PC-9 (cell line): ENCODE measurements at regions not wholly inside any gene's neighbourhood (a gene's known extent, or its start where the extent isn't known, plus 50 kb on each side); places are given as distances from the start of the nearest gene placed in this dataset.
"Not testable (repeated sequence)": the region's sequence is repeated elsewhere in the genome, so short reads cannot be mapped to it uniquely, and the experiment has no call there.

Experiments used
- BruUV-seq: library from RNA; stranded (reverse); fragments of 400-500 nt; replicated peaks from 2 replicates; lab custom pipeline; 2021; lab: Mats Ljungman, UMichigan
- CTCF ChIA-PET: fragments of 300-600 bp; sonication (Branson Sonifier 250); formaldehyde crosslinking; loops from one replicate; lab custom pipeline; 2022; ENCODE audit warnings: antibody characterized with exemption; lab: Charles Lee
- POLR2A ChIA-PET: fragments of 300-600 bp; sonication (Branson Sonifier 250); formaldehyde crosslinking; loops from one replicate; lab custom pipeline; 2022; ENCODE audit warnings: antibody characterized with exemption; ENCODE audit not compliant: unreplicated experiment; lab: Charles Lee
- DNase-seq, 2 experiments: peaks; one replicate each; pipeline versions ENCODE4 v3.0.0 to v3.0.0-alpha.2; 2015 to 2022; ENCODE audit warnings: mixed read lengths in 1 of 2
- H2AFZ ChIP-seq: fragments of 200-600 bp; sonication (generic); 2 replicates; pipeline ENCODE4 v1.8.1; 2017; ENCODE audit warnings: antibody characterized with exemption
- H3F3A ChIP-seq: fragments of 200-600 bp; sonication (generic); 2 replicates; pipeline ENCODE4 v1.8.1; 2017; ENCODE audit warnings: antibody characterized with exemption, mild to moderate bottlenecking, low read depth; ENCODE audit not compliant: insufficient read depth
- H3K27ac ChIP-seq: fragments of 200-600 bp; sonication (generic); 2 replicates; pipeline ENCODE4 v1.6.1; 2016; ENCODE audit warnings: mixed run types
- H3K27me3 ChIP-seq: fragments of 200-600 bp; sonication (generic); 2 replicates; pipeline ENCODE4 v1.6.1; 2016; ENCODE audit warnings: low read depth, mixed run types; ENCODE audit not compliant: insufficient read depth
- H3K36me3 ChIP-seq: fragments of 200-600 bp; sonication (generic); 2 replicates; pipeline ENCODE4 v1.6.1; 2016; ENCODE audit warnings: low read depth, mixed run types
- H3K4me1 ChIP-seq: fragments of 200-600 bp; sonication (generic); replicated peaks from 2 replicates; pipeline ENCODE4 v1.6.1; 2016; ENCODE audit warnings: mixed run types; ENCODE audit not compliant: insufficient read depth
- H3K4me2 ChIP-seq: fragments of 200-600 bp; sonication (generic); 2 replicates; pipeline ENCODE4 v1.6.1; 2017; ENCODE audit warnings: mixed run types
- H3K4me3 ChIP-seq: fragments of 200-600 bp; sonication (generic); 2 replicates; pipeline ENCODE4 v1.6.1; 2016; ENCODE audit warnings: mixed run types
- H3K79me2 ChIP-seq: fragments of 200-600 bp; sonication (generic); 2 replicates; pipeline ENCODE4 v1.6.1; 2017; ENCODE audit warnings: low read depth, mixed run types
- H3K9me2 ChIP-seq: fragments of 200-600 bp; sonication (generic); 2 replicates; pipeline ENCODE4 v1.8.1; 2017; ENCODE audit warnings: mild to moderate bottlenecking; ENCODE audit not compliant: insufficient read depth
- H3K9me3 ChIP-seq: fragments of 200-600 bp; sonication (generic); 2 replicates; pipeline ENCODE4 v1.8.1; 2016; ENCODE audit warnings: low read depth; ENCODE audit not compliant: insufficient read depth
- H4K20me1 ChIP-seq: fragments of 200-600 bp; sonication (generic); 2 replicates; pipeline ENCODE4 v1.8.1; 2017; ENCODE audit not compliant: insufficient read depth
- EZH2 ChIP-seq: fragments of 200-600 bp; sonication (generic); IDR thresholded peaks from 2 replicates; pipeline ENCODE4 v1.8.0; 2017; ENCODE audit warnings: antibody characterized with exemption, low read depth
- intact Hi-C: fragments of 100-400 bp; cut with micrococcal nuclease; formaldehyde crosslinking; loops from one replicate; pipeline ENCODE4 v1.10.0; 2022; ENCODE audit not compliant: unreplicated experiment
- TF ChIP-seq, protein P1 (sequence below): fragments of 200-600 bp; sonication (generic); conservative IDR thresholded peaks from 2 replicates; pipeline ENCODE4 v1.6.1; 2017; ENCODE audit warnings: mixed run types, antibody characterized with exemption, mild to moderate bottlenecking, moderate library complexity

GRCh38 chr1:89436856-89437255 lies 73.0 kb downstream of the GBP6 start:
- H2AFZ ChIP-seq, result no peak overlapping the region
- no peaks in the 10 kb centered on the region for H3F3A ChIP-seq
- H3K27ac ChIP-seq, result no peak overlapping the region
- H3K27me3 ChIP-seq, result no peaks in the 10 kb centered on the region
- POLR2A ChIA-PET, result no interaction called here
- intact Hi-C loops, result no loop called here
- H3K36me3 ChIP-seq, result no peaks in the 10 kb centered on the region
- H3K79me2 ChIP-seq, result no peaks in the 10 kb centered on the region
- H3K9me2 ChIP-seq, result no peaks in the 10 kb centered on the region
- H3K4me3 ChIP-seq, result no peak overlapping the region
- H3K4me2 ChIP-seq, result no peak overlapping the region
- H3K4me1 ChIP-seq, result no peaks in the 10 kb centered on the region
- CTCF ChIA-PET, result no interaction called here
- no TSS peak for BruUV-seq
- H4K20me1 ChIP-seq, result no peaks in the 10 kb centered on the region
- TF ChIP-seq, protein P1, sequence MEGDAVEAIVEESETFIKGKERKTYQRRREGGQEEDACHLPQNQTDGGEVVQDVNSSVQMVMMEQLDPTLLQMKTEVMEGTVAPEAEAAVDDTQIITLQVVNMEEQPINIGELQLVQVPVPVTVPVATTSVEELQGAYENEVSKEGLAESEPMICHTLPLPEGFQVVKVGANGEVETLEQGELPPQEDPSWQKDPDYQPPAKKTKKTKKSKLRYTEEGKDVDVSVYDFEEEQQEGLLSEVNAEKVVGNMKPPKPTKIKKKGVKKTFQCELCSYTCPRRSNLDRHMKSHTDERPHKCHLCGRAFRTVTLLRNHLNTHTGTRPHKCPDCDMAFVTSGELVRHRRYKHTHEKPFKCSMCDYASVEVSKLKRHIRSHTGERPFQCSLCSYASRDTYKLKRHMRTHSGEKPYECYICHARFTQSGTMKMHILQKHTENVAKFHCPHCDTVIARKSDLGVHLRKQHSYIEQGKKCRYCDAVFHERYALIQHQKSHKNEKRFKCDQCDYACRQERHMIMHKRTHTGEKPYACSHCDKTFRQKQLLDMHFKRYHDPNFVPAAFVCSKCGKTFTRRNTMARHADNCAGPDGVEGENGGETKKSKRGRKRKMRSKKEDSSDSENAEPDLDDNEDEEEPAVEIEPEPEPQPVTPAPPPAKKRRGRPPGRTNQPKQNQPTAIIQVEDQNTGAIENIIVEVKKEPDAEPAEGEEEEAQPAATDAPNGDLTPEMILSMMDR, result no peak
- DNase-seq, result no peak
- peaks cover 4% of the 10 kb centered on the region; the same call in 1 of the 2 replicates for H3K9me3 ChIP-seq

DNA sequence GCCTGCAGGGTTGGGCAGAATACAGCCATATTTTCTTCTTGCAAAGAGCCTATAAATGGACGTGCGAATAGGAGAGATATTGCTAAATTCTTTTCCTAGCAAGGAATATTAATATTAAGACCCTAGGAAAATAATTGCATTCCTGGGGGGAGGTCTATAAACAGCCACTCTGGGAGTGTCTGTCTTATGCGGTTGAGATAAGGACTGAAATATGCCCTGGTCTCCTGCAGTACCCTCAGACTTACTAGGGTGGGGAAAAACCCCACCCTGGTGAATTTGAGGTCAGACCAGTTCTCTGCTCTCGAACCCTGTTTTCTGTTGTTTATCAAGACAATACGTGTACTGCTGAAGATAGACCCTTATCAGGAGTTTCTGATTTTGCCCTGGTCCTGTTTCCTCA lies 74.4 kb downstream of the GBP6 start:
- H3K9me3 ChIP-seq, H3K4me2 ChIP-seq, H3K4me3 ChIP-seq, H4K20me1 ChIP-seq, H3K36me3 ChIP-seq, H2AFZ ChIP-seq, intact Hi-C loops, H3K79me2 ChIP-seq, CTCF ChIA-PET, H3K9me2 ChIP-seq, POLR2A ChIA-PET, H3F3A ChIP-seq, BruUV-seq, H3K27me3 ChIP-seq, H3K27ac ChIP-seq, H3K4me1 ChIP-seq, DNase-seq: not testable (repeated sequence)

DNA sequence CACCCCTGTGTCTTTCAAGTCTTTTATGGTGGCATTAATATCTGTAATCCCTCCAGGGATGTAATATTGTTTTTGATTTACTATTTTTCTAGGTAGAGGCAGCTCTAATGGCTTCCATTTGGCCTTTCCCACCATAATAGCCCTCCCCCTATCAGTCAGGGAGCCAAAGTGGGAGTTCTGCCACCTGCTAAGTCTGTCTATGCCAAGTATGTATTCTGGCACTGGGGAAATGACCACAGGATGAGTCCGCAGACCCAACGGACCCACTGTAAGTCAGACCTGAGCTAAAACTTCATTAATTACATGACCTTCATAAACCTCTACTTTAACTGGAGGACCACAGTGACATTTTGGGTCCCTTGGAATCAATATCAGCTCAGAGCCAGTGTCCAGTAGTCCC lies 77.1 kb downstream of the GBP6 start:
- CTCF ChIA-PET, result no interaction called here

DNA sequence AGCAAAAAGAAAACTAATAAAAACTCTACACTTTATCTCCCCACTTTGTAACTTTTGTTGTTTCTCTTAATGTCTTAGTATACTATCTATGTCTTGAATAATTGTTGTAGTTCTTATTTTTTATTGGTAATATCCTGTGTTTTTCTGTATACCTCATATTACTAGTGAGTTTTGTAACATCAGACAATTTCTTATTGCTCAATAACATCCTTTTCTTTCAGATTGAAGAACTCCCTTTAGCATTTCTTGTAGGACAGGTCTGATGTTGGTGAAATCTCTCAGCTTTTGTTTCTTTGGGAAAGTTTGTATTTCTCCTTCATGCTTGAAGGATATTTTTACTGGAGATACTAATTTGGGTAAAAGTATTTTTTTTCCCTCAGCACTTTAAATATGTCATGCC lies 79.8 kb upstream of the LRRC8B start:
- Histone ChIP-seq H4K20me1 (no peaks in the 10 kb centered on the region), H3F3A (no peaks in the 10 kb centered on the region), H3K27ac (no peak overlapping the region), H3K9me2 (no peaks in the 10 kb centered on the region), H3K4me3 (no peak overlapping the region), H3K4me1 (no peaks in the 10 kb centered on the region), H3K79me2 (no peaks in the 10 kb centered on the region), H3K4me2 (no peak overlapping the region), H3K36me3 (no peaks in the 10 kb centered on the region), H2AFZ (no peak overlapping the region), H3K9me3 (no peaks in the 10 kb centered on the region; the same call in 1 of the 2 replicates), H3K27me3 (no peaks in the 10 kb centered on the region)
- ChIA-PET POLR2A (no interaction called here), CTCF (no interaction called here)
- TF ChIP-seq, protein P1, result no peak
- no peak for TF ChIP-seq EZH2
- DNase-seq, result no peak
- BruUV-seq, result no TSS peak
- intact Hi-C loops, result no loop called here

More for the DNA sequence above, 77.1 kb downstream of the GBP6 start:
- no peaks in the 10 kb centered on the region for H3F3A ChIP-seq
- H3K36me3 ChIP-seq, result no peaks in the 10 kb centered on the region
- H3K9me2 ChIP-seq, result no peaks in the 10 kb centered on the region
- H3K79me2 ChIP-seq, result no peaks in the 10 kb centered on the region
- H3K27ac ChIP-seq, result no peak overlapping the region
- POLR2A ChIA-PET, result no interaction called here
- no peaks in the 10 kb centered on the region for H3K27me3 ChIP-seq
- no peak overlapping the region for H3K4me3 ChIP-seq
- no peaks in the 10 kb centered on the region for H3K4me1 ChIP-seq
- no peak overlapping the region for H3K4me2 ChIP-seq
- TF ChIP-seq EZH2, result no peak
- TF ChIP-seq, protein P1, result no peak
- no peaks in the 10 kb centered on the region for H4K20me1 ChIP-seq
- no peak for DNase-seq
- BruUV-seq, result no TSS peak
- intact Hi-C loops, result no loop called here
- no peak overlapping the region for H2AFZ ChIP-seq
- H3K9me3 ChIP-seq, result peaks cover 4% of the 10 kb centered on the region; the same call in 1 of the 2 replicates
